H9 (cell line): ENCODE measurements at regions not wholly inside any gene's neighbourhood (a gene's known extent, or its start where the extent isn't known, plus 50 kb on each side); places are given as distances from the start of the nearest gene placed in this dataset.

Source experiments
- DNase-seq: peaks from one replicate; pipeline ENCODE4 v3.0.0-alpha.2; 2017
- H2AFZ ChIP-seq: one replicate; pipeline ENCODE4 v1.6.1; 2013; ENCODE audit warnings: mild to moderate bottlenecking, low read length, control low read depth, moderate library complexity
- H2AK5ac ChIP-seq: 2 replicates; pipeline ENCODE4 v1.6.1; 2013; ENCODE audit warnings: low read length, control low read depth, mixed read lengths; ENCODE audit not compliant: insufficient read length
- H2BK120ac ChIP-seq: one replicate; pipeline ENCODE4 v1.6.1; 2013; ENCODE audit warnings: low read depth, mild to moderate bottlenecking, low read length, control low read depth, inconsistent platforms; ENCODE audit not compliant: poor library complexity, severe bottlenecking
- H2BK12ac ChIP-seq: 2 replicates; pipeline ENCODE4 v1.6.1; 2013; ENCODE audit warnings: low read length, control low read depth, mixed read lengths, low read depth; ENCODE audit not compliant: insufficient read length
- H2BK15ac ChIP-seq: 2 replicates; pipeline ENCODE4 v1.6.1; 2013; ENCODE audit warnings: low read depth, low read length, control low read depth
- H2BK20ac ChIP-seq: one replicate; pipeline ENCODE4 v1.6.1; 2013; ENCODE audit warnings: low read depth, mild to moderate bottlenecking, low read length, control low read depth, inconsistent platforms; ENCODE audit not compliant: poor library complexity, severe bottlenecking
- H2BK5ac ChIP-seq: 2 replicates; pipeline ENCODE4 v1.6.1; 2013; ENCODE audit warnings: low read length, control low read depth, mixed read lengths; ENCODE audit not compliant: insufficient read length
- H3K14ac ChIP-seq: 2 replicates; pipeline ENCODE4 v1.6.1; 2013; ENCODE audit warnings: low read length, control low read depth; ENCODE audit not compliant: insufficient read depth
- H3K18ac ChIP-seq: 2 replicates; pipeline ENCODE4 v1.6.1; 2013; ENCODE audit warnings: low read depth, mild to moderate bottlenecking, mixed read lengths, low read length, control low read depth; ENCODE audit not compliant: insufficient read length
- H3K23ac ChIP-seq: 2 replicates; pipeline ENCODE4 v1.6.1; 2013; ENCODE audit warnings: low read length, control low read depth, mixed read lengths, low read depth; ENCODE audit not compliant: insufficient read length
- H3K23me2 ChIP-seq: 2 replicates; pipeline ENCODE4 v1.6.1; 2013; ENCODE audit warnings: low read depth, mild to moderate bottlenecking, mixed read lengths, low read length, control low read depth; ENCODE audit not compliant: insufficient read length, poor library complexity, severe bottlenecking
- H3K27ac ChIP-seq: 2 replicates; pipeline ENCODE4 v1.5.1; 2013; ENCODE audit warnings: low read length, control low read depth, mixed read lengths, low read depth; ENCODE audit not compliant: insufficient read length
- H3K27me3 ChIP-seq: 2 replicates; pipeline ENCODE4 v1.6.1; 2013; ENCODE audit warnings: low read length, control low read depth, inconsistent platforms; ENCODE audit not compliant: insufficient read depth
- H3K4ac ChIP-seq: 2 replicates; pipeline ENCODE4 v1.6.1; 2013; ENCODE audit warnings: low read depth, mild to moderate bottlenecking, control low read depth, inconsistent platforms, low read length, moderate library complexity
- H3K4me1 ChIP-seq: 2 replicates; pipeline ENCODE4 v1.6.1; 2013; ENCODE audit warnings: low read length, control low read depth, inconsistent platforms; ENCODE audit not compliant: insufficient read depth
- H3K4me2 ChIP-seq: 2 replicates; pipeline ENCODE4 v1.6.1; 2013; ENCODE audit warnings: low read length, control low read depth, mixed read lengths; ENCODE audit not compliant: insufficient read length, insufficient read depth
- H3K56ac ChIP-seq: 2 replicates; pipeline ENCODE4 v1.6.1; 2013; ENCODE audit warnings: low read depth, mild to moderate bottlenecking, mixed read lengths, low read length, control low read depth; ENCODE audit not compliant: insufficient read length
- H3K79me1 ChIP-seq: 2 replicates; pipeline ENCODE4 v1.6.1; 2013; ENCODE audit warnings: low read depth, mild to moderate bottlenecking, moderate library complexity, low read length, control low read depth, inconsistent platforms; ENCODE audit not compliant: insufficient read depth, poor library complexity, severe bottlenecking
- H3K79me2 ChIP-seq: 2 replicates; pipeline ENCODE4 v1.6.1; 2013; ENCODE audit warnings: low read length, control low read depth, inconsistent platforms; ENCODE audit not compliant: insufficient read depth
- H3K9ac ChIP-seq: 2 replicates; pipeline ENCODE4 v1.6.1; 2013; ENCODE audit warnings: low read length, control low read depth, mixed read lengths; ENCODE audit not compliant: insufficient read length; ENCODE audit errors: extremely low read depth
- H3K9me3 ChIP-seq: one replicate; pipeline ENCODE4 v1.6.1; 2013; ENCODE audit warnings: low read depth, low read length, inconsistent platforms; ENCODE audit not compliant: control insufficient read depth
- H3T11ph ChIP-seq: one replicate; pipeline ENCODE4 v1.6.1; 2013; ENCODE audit warnings: mild to moderate bottlenecking, low read length, control low read depth, inconsistent platforms
- H4K20me1 ChIP-seq: one replicate; pipeline ENCODE4 v1.6.1; 2013; ENCODE audit not compliant: control insufficient read depth, insufficient read length, insufficient read depth
- H4K5ac ChIP-seq: 2 replicates; pipeline ENCODE4 v1.6.1; 2013; ENCODE audit warnings: low read depth, mild to moderate bottlenecking, mixed read lengths, low read length, control low read depth; ENCODE audit not compliant: insufficient read length
- H4K8ac ChIP-seq: replicated peaks from 2 replicates; pipeline ENCODE4 v1.6.1; 2013; ENCODE audit warnings: low read length, control low read depth, mixed read lengths, low read depth; ENCODE audit not compliant: insufficient read length
- H4K91ac ChIP-seq: 2 replicates; pipeline ENCODE4 v1.6.1; 2013; ENCODE audit warnings: low read depth, mild to moderate bottlenecking, moderate library complexity, mixed read lengths, low read length, control low read depth; ENCODE audit not compliant: insufficient read length
- H3K27ac Mint-ChIP-seq, 3 experiments: 2 replicates in 2 of 3; 3 replicates in 1 of 3; pipeline ENCODE4 v1.8.0; 2020 to 2021; ENCODE audit warnings: mixed read lengths in 3 of 3, mild to moderate bottlenecking in 1 of 3, moderate library complexity in 1 of 3
- H3K27me3 Mint-ChIP-seq: 2 replicates; pipeline ENCODE4 v1.8.0; 2021; ENCODE audit warnings: low read depth, mild to moderate bottlenecking, moderate library complexity, mixed read lengths
- H3K36me3 Mint-ChIP-seq, 3 experiments: 2 replicates in 2 of 3; 3 replicates in 1 of 3; pipeline ENCODE4 v1.8.0; 2020 to 2021; ENCODE audit warnings: low read depth in 3 of 3, mixed read lengths in 3 of 3; ENCODE audit not compliant: insufficient read depth in 1 of 3
- H3K4me1 Mint-ChIP-seq, 2 experiments: 2 replicates each; pipeline ENCODE4 v1.8.0; 2020; ENCODE audit warnings: mixed read lengths in 2 of 2
- H3K4me3 Mint-ChIP-seq, 2 experiments: 2 replicates in 1 of 2; 3 replicates in 1 of 2; pipeline ENCODE4 v1.8.0; 2020 to 2021; ENCODE audit warnings: mild to moderate bottlenecking in 2 of 2, mixed read lengths in 2 of 2, moderate library complexity in 1 of 2
- H3K9me3 Mint-ChIP-seq, 2 experiments: 2 replicates in 1 of 2; 3 replicates in 1 of 2; pipeline ENCODE4 v1.8.0; 2020; ENCODE audit warnings: mild to moderate bottlenecking in 2 of 2, mixed read lengths in 2 of 2, moderate library complexity in 1 of 2
- TF ChIP-seq, protein P1 (sequence below): fragments of 200-600 bp; sonication (generic); conservative IDR thresholded peaks from 3 replicates; pipeline ENCODE4 v1.8.0; 2021; ENCODE audit warnings: antibody characterized with exemption, mild to moderate bottlenecking

DNA sequence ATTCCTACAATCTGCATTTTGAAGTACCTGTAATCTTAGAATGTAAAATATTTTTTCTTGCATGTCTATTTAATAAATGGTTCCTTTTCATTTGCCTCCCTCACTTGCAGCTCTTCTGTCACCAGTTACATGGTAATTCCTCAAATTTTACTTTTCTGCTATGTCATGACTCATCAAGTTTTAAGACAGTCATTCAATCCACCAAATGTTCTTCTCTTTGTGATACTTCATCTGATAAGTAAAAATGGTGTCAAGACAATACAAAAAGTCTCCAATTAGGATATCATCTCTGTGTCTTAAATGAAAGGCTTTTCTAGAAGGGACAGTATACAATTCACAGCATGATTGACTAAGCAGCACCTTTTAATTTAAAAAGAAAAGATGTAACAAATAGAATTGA, 104.9 kb upstream of the FTMT start:
- Histone ChIP-seq H2AFZ (no peak overlapping the region), H4K91ac (no peak overlapping the region), H3K4ac (no peak overlapping the region), H3K4me1 (no peaks in the 10 kb centered on the region), H4K5ac (no peak overlapping the region), H3K4me2 (no peak overlapping the region), H3T11ph (no peak overlapping the region), H2BK120ac (no peak overlapping the region), H4K20me1 (no peaks in the 10 kb centered on the region), H3K23ac (no peak overlapping the region), H3K56ac (no peak overlapping the region), H3K23me2 (no peaks in the 10 kb centered on the region), H2BK12ac (no peak overlapping the region), H3K27ac (no peak overlapping the region), H3K14ac (no peak overlapping the region), H3K79me2 (no peaks in the 10 kb centered on the region), H2AK5ac (no peak overlapping the region), H3K9ac (no peak overlapping the region), H4K8ac (no peak overlapping the region), H2BK20ac (no peak overlapping the region), H2BK15ac (no peak overlapping the region), H2BK5ac (no peak overlapping the region), H3K27me3 (no peaks in the 10 kb centered on the region), H3K9me3 (no peaks in the 10 kb centered on the region), H3K79me1 (no peaks in the 10 kb centered on the region), H3K18ac (no peak overlapping the region)
- Mint-ChIP-seq H3K36me3 (no peaks in the 10 kb centered on the region), H3K4me3 (no peak overlapping the region), H3K27ac (no peak overlapping the region), H3K9me3 (no peaks in the 10 kb centered on the region), H3K27me3 (no peaks in the 10 kb centered on the region), H3K4me1 (peaks cover 5% of the 10 kb centered on the region in 2 experiments; a peak in 2 of 4 replicates)
- no peak for DNase-seq
- TF ChIP-seq, protein P1, sequence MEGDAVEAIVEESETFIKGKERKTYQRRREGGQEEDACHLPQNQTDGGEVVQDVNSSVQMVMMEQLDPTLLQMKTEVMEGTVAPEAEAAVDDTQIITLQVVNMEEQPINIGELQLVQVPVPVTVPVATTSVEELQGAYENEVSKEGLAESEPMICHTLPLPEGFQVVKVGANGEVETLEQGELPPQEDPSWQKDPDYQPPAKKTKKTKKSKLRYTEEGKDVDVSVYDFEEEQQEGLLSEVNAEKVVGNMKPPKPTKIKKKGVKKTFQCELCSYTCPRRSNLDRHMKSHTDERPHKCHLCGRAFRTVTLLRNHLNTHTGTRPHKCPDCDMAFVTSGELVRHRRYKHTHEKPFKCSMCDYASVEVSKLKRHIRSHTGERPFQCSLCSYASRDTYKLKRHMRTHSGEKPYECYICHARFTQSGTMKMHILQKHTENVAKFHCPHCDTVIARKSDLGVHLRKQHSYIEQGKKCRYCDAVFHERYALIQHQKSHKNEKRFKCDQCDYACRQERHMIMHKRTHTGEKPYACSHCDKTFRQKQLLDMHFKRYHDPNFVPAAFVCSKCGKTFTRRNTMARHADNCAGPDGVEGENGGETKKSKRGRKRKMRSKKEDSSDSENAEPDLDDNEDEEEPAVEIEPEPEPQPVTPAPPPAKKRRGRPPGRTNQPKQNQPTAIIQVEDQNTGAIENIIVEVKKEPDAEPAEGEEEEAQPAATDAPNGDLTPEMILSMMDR, result no peak
